Posterior cingulate gyrus (tissue), 11 donors: ENCODE measurements at regions not wholly inside any gene's neighbourhood (a gene's known extent, or its start where the extent isn't known, plus 50 kb on each side); places are given as distances from the start of the nearest gene placed in this dataset.

Experiments used
- DNase-seq, 10 donors: peaks; one replicate each; pipeline versions ENCODE4 v3.0.0 to v3.0.0-alpha.2; 2020 to 2021; ENCODE audit warnings: mixed read lengths in 3 of 10
- intact Hi-C: fragments of 100-400 bp; cut with DNase I; formaldehyde crosslinking; loops from one replicate; pipeline ENCODE4 v1.15.1; 2023

GRCh38 chr2:7927691-7928090 is 754.2 kb upstream of the ID2 start:
- no peak for DNase-seq
- intact Hi-C loops = no loop called here

GRCh38 chr2:7929281-7929680 is 752.6 kb upstream of the ID2 start:
- intact Hi-C loops = no loop called here
- DNase-seq = no peak

- DNase-seq = peak in 3 of 10 donors; percentile 28 to 80 (median 32)
- intact Hi-C loops = no loop called here
These were observed 750.8 kb upstream of the ID2 start for GRCh38 chr2:7930800-7931635.

- no peak for DNase-seq
- intact Hi-C loops = no loop called here
These were observed 750.0 kb upstream of the ID2 start for GRCh38 chr2:7931808-7932207.

GRCh38 chr2:7933672-7934071 is 748.2 kb upstream of the ID2 start:
- DNase-seq = no peak
- intact Hi-C loops = no loop called here

GRCh38 chr2:7934476-7934875 is 747.4 kb upstream of the ID2 start:
- DNase-seq = no peak
- intact Hi-C loops = no loop called here

- DNase-seq = no peak
- intact Hi-C loops = no loop called here
These were observed 744.8 kb upstream of the ID2 start for GRCh38 chr2:7937082-7937481.

GRCh38 chr2:7940723-7941122 is 741.1 kb upstream of the ID2 start:
- DNase-seq = no peak
- intact Hi-C loops = no loop called here

- DNase-seq = no peak
- intact Hi-C loops = no loop called here
These were observed 738.4 kb upstream of the ID2 start for GRCh38 chr2:7943446-7943845.

- no peak for DNase-seq
- intact Hi-C loops = no loop called here
These were observed 736.8 kb upstream of the ID2 start for GRCh38 chr2:7945026-7945425.

- intact Hi-C loops = no loop called here
- no peak for DNase-seq
These were observed 731.7 kb upstream of the ID2 start for GRCh38 chr2:7950035-7950612.

GRCh38 chr2:7951001-7951400 is 730.9 kb upstream of the ID2 start:
- intact Hi-C loops = no loop called here
- no peak for DNase-seq

- intact Hi-C loops = no loop called here
- DNase-seq = no peak
These were observed 730.4 kb upstream of the ID2 start for GRCh38 chr2:7951490-7951889.

GRCh38 chr2:7952046-7952745 is 729.7 kb upstream of the ID2 start:
- no peak for DNase-seq
- intact Hi-C loops = no loop called here

GRCh38 chr2:7953195-7953594 is 728.7 kb upstream of the ID2 start:
- DNase-seq = no peak
- intact Hi-C loops = no loop called here

GRCh38 chr2:7954234-7954633 is 727.6 kb upstream of the ID2 start:
- intact Hi-C loops = no loop called here
- no peak for DNase-seq

- DNase-seq = no peak
- intact Hi-C loops = no loop called here
These were observed 725.6 kb upstream of the ID2 start for GRCh38 chr2:7956126-7956689.

GRCh38 chr2:7961550-7961949 is 720.3 kb upstream of the ID2 start:
- no peak for DNase-seq
- intact Hi-C loops = no loop called here

- DNase-seq = no peak
- intact Hi-C loops = no loop called here
These were observed 719.7 kb upstream of the ID2 start for GRCh38 chr2:7962161-7962560.

GRCh38 chr2:7963787-7964186 is 718.1 kb upstream of the ID2 start:
- intact Hi-C loops = no loop called here
- DNase-seq = no peak

GRCh38 chr2:7966032-7966431 is 715.8 kb upstream of the ID2 start:
- intact Hi-C loops = no loop called here
- DNase-seq = no peak
